GM23338 (cell line): ENCODE measurements at regions not wholly inside any gene's neighbourhood (a gene's known extent, or its start where the extent isn't known, plus 50 kb on each side); places are given as distances from the start of the nearest gene placed in this dataset.

Experiments
- CREB1 ChIP-seq: fragments of 250-450 bp; sonication (Bioruptor Pico); IDR thresholded peaks from 2 replicates; pipeline ENCODE4 v1.5.0; 2020; ENCODE audit warnings: low read depth, mild to moderate bottlenecking, moderate library complexity
- EZH2 ChIP-seq: fragments of 200-600 bp; sonication (generic); IDR thresholded peaks from one replicate; pipeline ENCODE4 v1.8.0; 2017; ENCODE audit warnings: antibody characterized with exemption, mild to moderate bottlenecking, low read depth; ENCODE audit not compliant: unreplicated experiment
- EZH2phosphoT487 ChIP-seq: fragments of 200-600 bp; sonication (generic); IDR thresholded peaks from one replicate; pipeline ENCODE4 v1.8.1; 2018; ENCODE audit warnings: antibody characterized with exemption; ENCODE audit not compliant: unreplicated experiment
- JUNB ChIP-seq: IDR thresholded peaks from one replicate; pipeline ENCODE4 v1.6.1; 2016; ENCODE audit warnings: antibody characterized with exemption; ENCODE audit not compliant: unreplicated experiment
- POLR2AphosphoS5 ChIP-seq: IDR thresholded peaks from 2 replicates; pipeline ENCODE4 v1.6.1; 2016; ENCODE audit warnings: antibody characterized with exemption, low read depth
- ZNF114 ChIP-seq: fragments of 250-450 bp; sonication (Bioruptor Pico); IDR thresholded peaks from 2 replicates; pipeline ENCODE4 v1.5.0; 2020; ENCODE audit warnings: mild to moderate bottlenecking, moderate library complexity
- ZNF331 ChIP-seq: fragments of 250-450 bp; sonication (Bioruptor Pico); IDR thresholded peaks from 2 replicates; pipeline ENCODE4 v1.5.0; 2020; ENCODE audit warnings: low read depth, mild to moderate bottlenecking, moderate library complexity
- TF ChIP-seq, protein P1 (sequence below), 2 experiments: fragments of 200-600 bp in 1 of 2; sonication (generic) in 1 of 2; conservative IDR thresholded peaks; 2 replicates each; pipeline versions ENCODE4 v1.5.1 to v1.6.1; 2016 to 2017; ENCODE audit warnings: antibody characterized with exemption in 2 of 2, low read depth in 2 of 2, mild to moderate bottlenecking in 2 of 2, moderate library complexity in 1 of 2
- TF ChIP-seq, protein P2 (sequence below): IDR thresholded peaks from one replicate; pipeline ENCODE4 v1.6.1; 2018; ENCODE audit warnings: antibody characterized with exemption; ENCODE audit not compliant: unreplicated experiment

DNA sequence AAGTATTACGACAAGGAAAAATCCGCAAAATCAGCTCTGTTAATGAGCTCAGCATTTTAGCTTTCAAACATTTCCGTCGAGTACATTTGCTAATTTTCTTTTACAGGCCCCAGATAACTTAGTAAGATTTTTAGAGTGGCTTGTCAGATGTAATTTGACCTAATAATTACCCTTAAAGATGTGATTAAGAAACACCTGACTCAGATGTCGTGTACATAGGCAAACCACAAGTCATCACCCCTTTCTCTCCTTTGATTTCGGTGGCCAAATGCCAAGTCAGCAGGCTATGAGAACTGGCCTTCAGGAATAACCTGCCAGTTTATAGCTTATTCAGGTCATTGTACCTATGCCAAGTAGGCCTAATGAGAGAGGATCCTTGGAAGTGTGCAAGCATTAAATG lies 369.6 kb downstream of the PCDH7 start:
- TF ChIP-seq, protein P1, sequence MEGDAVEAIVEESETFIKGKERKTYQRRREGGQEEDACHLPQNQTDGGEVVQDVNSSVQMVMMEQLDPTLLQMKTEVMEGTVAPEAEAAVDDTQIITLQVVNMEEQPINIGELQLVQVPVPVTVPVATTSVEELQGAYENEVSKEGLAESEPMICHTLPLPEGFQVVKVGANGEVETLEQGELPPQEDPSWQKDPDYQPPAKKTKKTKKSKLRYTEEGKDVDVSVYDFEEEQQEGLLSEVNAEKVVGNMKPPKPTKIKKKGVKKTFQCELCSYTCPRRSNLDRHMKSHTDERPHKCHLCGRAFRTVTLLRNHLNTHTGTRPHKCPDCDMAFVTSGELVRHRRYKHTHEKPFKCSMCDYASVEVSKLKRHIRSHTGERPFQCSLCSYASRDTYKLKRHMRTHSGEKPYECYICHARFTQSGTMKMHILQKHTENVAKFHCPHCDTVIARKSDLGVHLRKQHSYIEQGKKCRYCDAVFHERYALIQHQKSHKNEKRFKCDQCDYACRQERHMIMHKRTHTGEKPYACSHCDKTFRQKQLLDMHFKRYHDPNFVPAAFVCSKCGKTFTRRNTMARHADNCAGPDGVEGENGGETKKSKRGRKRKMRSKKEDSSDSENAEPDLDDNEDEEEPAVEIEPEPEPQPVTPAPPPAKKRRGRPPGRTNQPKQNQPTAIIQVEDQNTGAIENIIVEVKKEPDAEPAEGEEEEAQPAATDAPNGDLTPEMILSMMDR (conservative IDR thresholded peaks at IDR 0.05; ENCODE audit: low read depth in 2 of 2) = no peak
- TF ChIP-seq POLR2AphosphoS5 (no peak), EZH2phosphoT487 (no peak), EZH2 (no peak), ZNF331 (CRISPR knock-in tag) (no peak), CREB1 (CRISPR knock-in tag) (no peak), ZNF114 (no peak), JUNB (no peak)
- TF ChIP-seq, protein P2, sequence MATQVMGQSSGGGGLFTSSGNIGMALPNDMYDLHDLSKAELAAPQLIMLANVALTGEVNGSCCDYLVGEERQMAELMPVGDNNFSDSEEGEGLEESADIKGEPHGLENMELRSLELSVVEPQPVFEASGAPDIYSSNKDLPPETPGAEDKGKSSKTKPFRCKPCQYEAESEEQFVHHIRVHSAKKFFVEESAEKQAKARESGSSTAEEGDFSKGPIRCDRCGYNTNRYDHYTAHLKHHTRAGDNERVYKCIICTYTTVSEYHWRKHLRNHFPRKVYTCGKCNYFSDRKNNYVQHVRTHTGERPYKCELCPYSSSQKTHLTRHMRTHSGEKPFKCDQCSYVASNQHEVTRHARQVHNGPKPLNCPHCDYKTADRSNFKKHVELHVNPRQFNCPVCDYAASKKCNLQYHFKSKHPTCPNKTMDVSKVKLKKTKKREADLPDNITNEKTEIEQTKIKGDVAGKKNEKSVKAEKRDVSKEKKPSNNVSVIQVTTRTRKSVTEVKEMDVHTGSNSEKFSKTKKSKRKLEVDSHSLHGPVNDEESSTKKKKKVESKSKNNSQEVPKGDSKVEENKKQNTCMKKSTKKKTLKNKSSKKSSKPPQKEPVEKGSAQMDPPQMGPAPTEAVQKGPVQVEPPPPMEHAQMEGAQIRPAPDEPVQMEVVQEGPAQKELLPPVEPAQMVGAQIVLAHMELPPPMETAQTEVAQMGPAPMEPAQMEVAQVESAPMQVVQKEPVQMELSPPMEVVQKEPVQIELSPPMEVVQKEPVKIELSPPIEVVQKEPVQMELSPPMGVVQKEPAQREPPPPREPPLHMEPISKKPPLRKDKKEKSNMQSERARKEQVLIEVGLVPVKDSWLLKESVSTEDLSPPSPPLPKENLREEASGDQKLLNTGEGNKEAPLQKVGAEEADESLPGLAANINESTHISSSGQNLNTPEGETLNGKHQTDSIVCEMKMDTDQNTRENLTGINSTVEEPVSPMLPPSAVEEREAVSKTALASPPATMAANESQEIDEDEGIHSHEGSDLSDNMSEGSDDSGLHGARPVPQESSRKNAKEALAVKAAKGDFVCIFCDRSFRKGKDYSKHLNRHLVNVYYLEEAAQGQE = no peak
